GM21529 (cell line): ENCODE measurements at regions not wholly inside any gene's neighbourhood (a gene's known extent, or its start where the extent isn't known, plus 50 kb on each side); places are given as distances from the start of the nearest gene placed in this dataset.

ENCODE experiments used
- ATAC-seq: cut with Tn5 transposase; IDR thresholded peaks from one replicate; pipeline ENCODE4 v1.9.1; 2021; ENCODE audit not compliant: unreplicated experiment

DNA sequence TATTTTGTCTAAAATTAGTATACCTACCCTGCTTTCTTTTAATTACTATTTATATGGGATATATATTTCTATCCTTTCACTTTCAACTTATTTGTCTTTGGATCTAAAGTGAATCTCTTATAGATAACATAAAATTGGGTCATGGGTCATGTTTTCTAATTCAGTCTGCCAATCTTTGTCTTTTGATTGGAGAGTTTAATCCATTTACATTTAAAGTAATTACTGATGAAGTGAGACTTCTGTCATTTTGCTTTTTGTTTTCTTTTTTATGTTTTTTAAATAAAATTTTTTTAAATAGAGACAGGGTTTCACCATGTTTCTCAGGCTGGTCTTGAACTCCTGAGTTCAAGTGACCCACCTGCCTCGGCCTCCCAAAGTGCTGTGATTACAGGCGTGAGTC lies 50.5 kb upstream of the PRDM1 start:
- no peak for ATAC-seq

GRCh38 chr6:106033806-106034205 lies 52.3 kb upstream of the PRDM1 start:
- ATAC-seq: no peak

DNA sequence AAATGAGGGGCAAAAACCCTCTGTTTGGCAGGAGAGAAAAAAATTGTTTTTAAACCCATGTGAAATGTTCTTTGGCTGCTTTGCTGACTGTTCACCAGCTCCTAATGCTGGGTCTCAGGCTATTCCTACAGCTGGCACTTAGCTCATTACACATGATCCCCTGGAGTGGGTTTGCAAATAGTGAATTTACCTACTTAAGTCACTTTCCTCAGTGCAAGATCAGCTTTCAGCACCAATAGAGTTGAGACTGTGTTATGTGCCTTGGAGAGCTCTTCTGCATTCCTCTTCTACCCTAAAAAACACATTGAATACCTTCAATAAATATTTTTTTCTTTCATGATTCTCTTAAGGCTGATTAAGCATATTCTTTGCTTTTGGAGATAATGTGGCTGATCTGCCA lies 58.4 kb upstream of the PRDM1 start:
- ATAC-seq: no peak

DNA sequence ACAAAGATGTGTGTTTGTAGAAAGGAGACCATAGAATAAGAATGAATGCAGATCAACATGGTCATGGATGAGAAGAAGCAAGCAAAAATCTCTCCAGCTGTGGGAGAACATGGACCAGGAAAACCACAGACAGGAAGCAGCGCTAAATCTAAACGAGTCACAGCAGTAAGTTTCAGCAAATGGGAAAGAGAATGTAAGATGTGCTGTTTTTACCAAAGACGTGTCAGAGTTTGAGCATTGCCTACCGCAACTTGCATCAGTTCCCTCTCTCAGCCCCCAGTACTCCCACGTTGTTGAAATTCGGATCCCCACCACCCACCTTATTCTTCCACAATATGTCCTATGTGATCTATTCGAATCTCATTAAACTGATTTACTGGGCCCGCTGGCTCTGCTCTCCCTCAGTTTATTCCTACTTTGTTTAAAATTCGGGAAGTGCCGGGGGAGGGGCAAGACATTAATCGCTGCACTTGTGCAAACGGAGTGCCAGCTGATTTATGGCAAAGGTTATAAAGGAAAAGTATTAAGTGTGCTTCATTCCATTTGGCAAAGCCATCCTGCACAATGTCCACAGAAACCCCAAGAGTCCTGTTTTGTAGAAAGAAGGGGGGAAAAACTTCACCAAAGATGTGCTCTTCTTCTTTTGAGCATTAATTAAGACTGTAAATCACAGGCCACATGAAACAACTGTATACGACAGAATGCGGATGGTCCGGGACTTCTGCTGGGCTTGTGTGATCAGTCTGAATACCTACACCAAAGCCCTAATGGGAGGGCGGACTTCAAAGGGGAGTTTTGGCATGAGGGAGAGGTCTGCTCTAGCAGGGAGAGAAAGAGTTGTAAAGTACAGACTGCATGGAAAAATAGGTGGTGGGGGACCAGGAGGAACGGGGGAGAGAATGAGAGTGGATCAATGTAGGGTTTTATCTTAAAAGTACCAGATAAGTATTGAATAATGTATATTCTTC lies 59.1 kb upstream of the PRDM1 start:
- ATAC-seq: no peak

GRCh38 chr6:106025655-106026054 lies 60.5 kb upstream of the PRDM1 start:
- no peak for ATAC-seq

DNA sequence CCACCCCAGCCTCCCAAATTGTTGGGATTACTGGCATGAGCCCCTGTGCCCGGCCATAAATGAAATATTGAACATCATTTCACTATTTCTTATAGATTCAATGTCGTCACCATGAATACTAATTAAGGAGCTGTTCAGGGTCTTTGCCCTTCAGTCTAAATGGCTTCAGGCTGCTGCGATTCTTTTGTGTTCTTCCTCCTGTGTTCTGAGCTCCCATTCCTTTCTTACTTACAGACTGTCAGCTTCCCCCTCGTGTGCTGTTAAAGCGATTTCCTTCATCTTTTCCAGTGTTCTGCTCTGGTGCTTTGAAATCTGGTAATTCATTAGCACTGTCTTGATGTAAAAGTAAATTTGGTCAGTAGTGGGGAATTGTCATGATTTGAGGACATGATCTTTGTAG lies 63.3 kb upstream of the PRDM1 start:
- ATAC-seq: no peak

- ATAC-seq: no peak
Observed at GRCh38 chr6:106017454-106017853, 68.7 kb upstream of the PRDM1 start.

DNA sequence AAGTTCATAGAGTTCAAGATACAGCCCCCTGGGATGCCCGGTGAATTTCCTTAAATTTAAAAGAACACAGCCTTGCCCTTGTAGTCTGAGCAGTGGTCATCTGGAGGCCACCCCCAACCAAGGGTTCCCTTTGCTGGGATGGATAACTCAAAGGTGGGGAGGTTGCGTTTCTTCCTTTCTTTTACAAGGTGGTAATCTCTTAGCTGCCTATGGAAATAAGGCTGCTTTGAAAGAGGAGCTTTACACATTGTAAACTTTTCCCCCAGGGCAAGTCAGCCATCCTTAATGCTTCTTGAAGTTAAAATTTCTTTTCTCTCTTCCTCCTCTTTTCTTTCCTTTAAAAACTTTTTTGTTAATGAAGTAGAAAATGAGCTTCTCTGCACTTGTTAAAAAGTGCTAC lies 71.2 kb upstream of the PRDM1 start:
- ATAC-seq: no peak

DNA sequence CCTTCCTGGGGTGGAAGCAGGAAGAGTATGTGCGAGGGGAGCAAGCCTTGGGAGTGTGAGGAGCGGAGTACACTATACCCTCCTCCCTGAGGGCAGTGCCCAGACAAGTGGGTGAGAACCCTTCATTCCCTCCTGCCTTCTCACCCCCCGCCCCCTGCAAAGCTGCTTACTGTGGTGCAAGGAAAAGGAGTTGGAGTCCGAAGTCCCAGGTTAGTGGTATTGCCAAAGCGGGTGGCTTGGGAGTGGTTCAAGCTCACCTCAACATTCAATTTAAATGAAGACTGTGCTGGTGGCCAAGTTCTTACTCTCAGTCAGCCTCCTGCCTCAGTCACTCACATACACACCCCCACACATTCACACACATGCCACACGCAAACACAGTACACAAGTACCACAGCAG lies 74.7 kb upstream of the PRDM1 start:
- ATAC-seq: no peak

GRCh38 chr6:106005954-106006353 lies 80.2 kb upstream of the PRDM1 start:
- no peak for ATAC-seq

- no peak for ATAC-seq
Observed at GRCh38 chr6:106005013-106005412, 81.1 kb upstream of the PRDM1 start.

- no peak for ATAC-seq
Observed at GRCh38 chr6:106003268-106003987, 82.7 kb upstream of the PRDM1 start.

DNA sequence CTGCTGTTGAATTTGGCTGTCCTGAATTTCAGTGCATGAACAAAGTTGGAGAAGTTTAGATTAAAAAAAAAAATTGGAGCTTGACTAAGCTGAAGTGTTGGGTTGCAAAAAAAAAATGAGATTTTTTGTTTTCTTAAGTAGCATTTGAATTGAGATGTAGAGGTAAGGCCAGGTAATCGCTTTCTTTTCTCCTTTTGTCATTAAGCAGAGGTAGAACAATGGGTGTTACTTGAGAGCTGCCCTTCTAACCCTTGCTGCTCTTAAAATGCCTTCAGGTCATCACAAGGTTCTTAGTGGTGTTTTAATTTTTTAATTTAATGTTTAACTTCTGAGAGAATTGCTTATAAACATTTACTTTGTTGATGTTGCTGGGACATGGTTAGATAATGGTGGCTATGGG lies 84.1 kb upstream of the PRDM1 start:
- ATAC-seq: no peak

DNA sequence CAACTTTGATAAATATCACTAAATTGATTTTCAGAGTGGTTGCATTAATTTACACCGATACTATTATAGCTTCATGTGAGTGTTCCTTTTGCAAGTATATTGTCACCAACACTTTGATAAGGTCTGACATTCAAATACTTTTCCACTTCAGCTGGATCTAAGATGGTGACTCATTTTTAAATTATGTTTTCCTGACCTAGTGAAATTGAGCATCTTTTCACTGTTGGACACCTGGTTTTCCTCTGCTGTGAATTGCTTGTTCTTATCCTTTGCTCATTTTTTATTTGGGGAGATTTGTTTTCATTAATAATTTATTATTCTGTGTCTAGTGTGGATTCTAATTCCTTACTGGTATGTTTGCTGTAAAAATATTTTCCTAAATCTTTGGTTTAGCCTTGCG lies 85.2 kb upstream of the PRDM1 start:
- ATAC-seq: no peak

DNA sequence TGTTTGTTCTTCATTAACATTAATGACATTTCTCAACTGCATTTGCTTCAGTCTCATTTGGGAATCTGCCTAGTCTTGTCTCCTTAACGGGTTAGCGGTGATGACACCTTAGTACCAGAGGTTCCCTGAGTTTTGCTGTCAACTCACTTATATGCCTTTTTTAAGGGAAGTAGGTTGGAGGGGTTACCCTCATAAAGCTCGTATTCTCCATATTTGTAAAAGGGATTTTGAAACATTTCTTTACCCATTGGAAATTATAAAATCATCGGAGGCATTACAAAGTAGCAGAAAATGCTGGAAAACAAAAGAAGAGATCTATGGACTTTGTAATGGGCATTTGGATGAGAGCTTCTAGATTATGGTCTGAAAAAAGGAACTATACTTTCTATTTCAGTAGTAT lies 88.7 kb upstream of the PRDM1 start:
- ATAC-seq: no peak

DNA sequence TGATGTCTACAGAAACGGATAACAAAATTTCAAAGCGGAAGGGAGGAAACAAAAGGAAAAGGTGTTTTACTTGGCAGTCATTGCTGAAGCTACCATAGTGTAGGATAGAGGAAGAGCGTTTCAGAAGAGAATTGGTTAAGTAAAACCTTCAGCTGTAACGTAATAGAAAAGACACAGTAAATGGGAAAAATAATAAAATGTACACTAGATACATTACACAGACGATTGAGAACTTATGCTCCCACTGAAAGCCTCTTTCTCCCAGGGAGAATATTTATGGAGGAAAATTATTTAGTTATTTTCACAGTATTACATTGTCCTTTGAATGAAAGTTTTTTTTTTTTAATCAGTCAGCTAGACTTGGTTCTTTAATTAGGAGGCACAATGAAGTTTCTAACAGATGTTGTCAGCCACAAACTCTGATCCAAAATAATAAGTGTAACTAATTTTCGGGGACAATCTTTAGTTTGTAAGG lies 90.7 kb upstream of the PRDM1 start:
- ATAC-seq: no peak

DNA sequence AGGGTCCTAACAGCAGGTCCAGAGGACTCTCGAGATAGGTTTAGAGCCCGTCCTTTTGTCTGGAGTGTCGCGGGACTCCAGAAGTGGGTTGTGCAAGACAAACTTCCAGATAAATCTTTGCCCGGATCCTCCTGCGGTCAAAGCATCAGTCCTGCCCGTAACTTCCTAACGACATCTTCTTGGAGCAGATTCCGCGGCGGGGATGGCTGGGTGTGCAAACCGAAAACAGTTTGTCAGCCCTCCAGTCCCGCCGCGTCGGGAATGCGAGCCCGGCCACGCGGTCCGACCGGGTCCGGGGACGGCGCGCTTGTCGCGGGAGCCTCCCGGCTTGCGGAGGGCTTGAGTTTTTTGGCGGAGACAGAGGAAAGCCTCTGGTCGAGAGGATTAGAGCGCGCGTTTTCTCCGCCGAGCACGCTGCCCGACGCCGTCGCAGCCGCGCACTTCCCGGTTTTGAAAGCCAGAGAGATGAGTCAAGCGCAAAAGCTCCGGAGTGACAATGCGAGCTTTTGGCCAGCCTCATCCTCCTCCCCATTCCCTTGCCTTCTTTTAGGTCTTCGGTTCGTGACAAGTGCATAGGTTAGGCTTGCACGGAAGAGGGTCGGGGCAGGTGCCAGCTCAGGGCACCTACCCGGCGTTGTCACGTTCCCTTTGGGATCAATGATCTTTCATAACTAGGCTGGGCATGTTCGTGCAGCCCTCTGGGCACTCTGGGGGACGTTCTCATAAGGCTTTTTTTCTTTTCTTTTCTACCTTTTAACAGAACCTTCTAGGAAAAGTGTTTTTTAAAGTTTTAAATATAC lies 91.3 kb upstream of the PRDM1 start:
- ATAC-seq: peak; percentile 26

- no peak for ATAC-seq
Observed at GRCh38 chr6:105994118-105994590, 92.0 kb upstream of the PRDM1 start.

DNA sequence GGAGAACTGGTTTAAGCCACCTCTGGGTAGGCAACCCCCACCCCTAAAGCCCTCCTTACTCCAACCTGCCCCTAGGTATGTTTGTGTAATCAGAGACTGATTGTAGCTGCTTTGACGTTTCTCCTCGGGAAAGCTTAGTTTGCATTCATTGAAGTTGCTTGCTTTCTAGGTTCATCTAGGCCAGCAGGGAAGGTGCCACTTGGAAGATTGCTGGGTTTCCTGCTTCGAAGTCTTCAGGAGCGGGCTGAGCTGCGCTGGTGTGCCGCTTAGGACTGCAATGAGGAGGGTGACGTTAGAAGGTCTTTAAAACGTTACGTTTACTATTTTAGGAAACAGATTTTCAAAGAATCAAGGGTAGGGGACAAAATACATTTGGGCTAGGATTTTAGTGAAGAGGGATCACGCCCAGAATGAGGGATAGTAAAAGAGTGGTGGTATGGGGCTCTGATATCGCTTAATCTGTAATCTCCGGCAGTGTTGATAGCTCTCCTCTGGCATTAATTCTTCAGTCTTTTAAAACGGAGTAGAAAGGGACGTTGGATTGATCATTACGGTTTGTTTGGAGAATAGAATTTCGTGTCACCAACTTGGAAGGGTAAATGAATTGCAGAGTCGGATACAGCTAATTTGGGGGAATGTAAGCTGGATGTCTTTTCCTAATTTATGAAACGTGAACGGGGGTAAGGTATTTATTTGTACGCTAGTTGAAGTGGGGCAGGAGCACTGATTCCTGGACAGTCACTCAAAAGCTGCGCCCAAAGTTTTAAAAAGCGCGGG lies 92.6 kb upstream of the PRDM1 start:
- no peak for ATAC-seq

- peak; percentile 85 for ATAC-seq
Observed at GRCh38 chr6:105992315-105992961, 93.7 kb upstream of the PRDM1 start.
